Upper lobe of left lung (tissue), 6 donors: ENCODE measurements at regions not wholly inside any gene's neighbourhood (a gene's known extent, or its start where the extent isn't known, plus 50 kb on each side); places are given as distances from the start of the nearest gene placed in this dataset.

Experiments used
- ATAC-seq, 2 donors: fragments of 200-7000 bp; cut with Tn5 transposase; one replicate each; pipeline ENCODE4 v1.9.1; 2022; ENCODE audit warnings: mild to moderate bottlenecking in 2 of 2, moderate library complexity in 2 of 2; ENCODE audit not compliant: low FRiP score in 2 of 2
- DNase-seq, 2 donors: peaks; one replicate each; pipeline ENCODE4 v3.0.0-alpha.2; 2019 to 2020
- H3K27ac ChIP-seq, 4 donors: fragments of 200-600 bp; sonication (generic); one replicate each; pipeline ENCODE4 v1.5.1; 2016 to 2019
- H3K27me3 ChIP-seq, 4 donors: fragments of 200-600 bp; sonication (generic); one replicate each; pipeline ENCODE4 v1.5.1; 2017 to 2019
- H3K36me3 ChIP-seq, 4 donors: fragments of 200-600 bp; sonication (generic); one replicate each; pipeline ENCODE4 v1.5.1; 2016 to 2019
- H3K4me1 ChIP-seq, 4 donors: fragments of 200-600 bp; sonication (generic); one replicate each; pipeline ENCODE4 v1.5.1; 2018 to 2019
- H3K4me3 ChIP-seq, 4 donors: fragments of 200-600 bp; sonication (generic); one replicate each; pipeline ENCODE4 v1.5.1; 2017 to 2019; ENCODE audit warnings: mild to moderate bottlenecking in 2 of 4, moderate library complexity in 1 of 4
- H3K9me3 ChIP-seq, 4 donors: fragments of 200-600 bp; sonication (generic); one replicate each; pipeline ENCODE4 v1.5.1; 2018 to 2019
- CTCF ChIP-seq, 6 experiments: fragments of 450-650 bp in 4 of 6; fragments of 200-600 bp in 2 of 6; sonication (generic) in 2 of 6; IDR thresholded peaks; one replicate each; pipeline ENCODE4 v1.5.1; 2016 to 2019; ENCODE audit warnings: antibody characterized with exemption in 6 of 6
- EP300 ChIP-seq, 4 donors: sonication (generic); formaldehyde crosslinking; IDR thresholded peaks; one replicate each; pipeline ENCODE4 v1.5.1; 2017; ENCODE audit warnings: antibody characterized with exemption in 4 of 4, control low read depth in 2 of 4
- POLR2A ChIP-seq, 4 donors: fragments of 450-650 bp; IDR thresholded peaks; one replicate each; pipeline ENCODE4 v1.5.1; 2016 to 2017; ENCODE audit warnings: antibody characterized with exemption in 4 of 4, mild to moderate bottlenecking in 2 of 4
- POLR2AphosphoS5 ChIP-seq, 2 donors: sonication (generic); formaldehyde crosslinking; IDR thresholded peaks; one replicate each; pipeline ENCODE4 v1.5.1; 2017; ENCODE audit warnings: antibody characterized with exemption in 2 of 2
- WGBS, 2 donors: methylation state at CpG; one replicate each; pipeline ENCODE4 v1.1.5; 2017 to 2018; 5-methylcytosine and 5-hydroxymethylcytosine counted together
- donor health status: DM: no; HTN: no; CAD: no; lungs with moderate emphysema.
- donor health status: DM: no; HTN: yes; CAD: no; lungs with severe emphysema.

- no peak for ATAC-seq
- WGBS, 2 donors = 79 to 86% methylated on average over 3 of the region's 3 CpGs
These were observed 84.9 kb downstream of the ZC3H11B start for GRCh38 chr1:219527994-219528393.

GRCh38 chr1:219526074-219526473, 86.8 kb downstream of the ZC3H11B start:
- no peaks in the 10 kb centered on the region for H3K27me3 ChIP-seq
- H3K4me3 ChIP-seq = no peak overlapping the region
- TF ChIP-seq CTCF (IDR thresholded peaks at IDR 0.05) = no peak
- TF ChIP-seq POLR2AphosphoS5 (IDR thresholded peaks at IDR 0.05) = no peak
- no peak for TF ChIP-seq POLR2A (IDR thresholded peaks at IDR 0.05)
- TF ChIP-seq EP300 (IDR thresholded peaks at IDR 0.05) = no peak
- ATAC-seq (no peak), DNase-seq (no peak)
- no peak overlapping the region for H3K27ac ChIP-seq
- H3K9me3 ChIP-seq = no peaks in the 10 kb centered on the region
- WGBS, 2 donors = 82 to 88% methylated on average over 2 of the region's 2 CpGs
- H3K36me3 ChIP-seq = no peaks in the 10 kb centered on the region
- no peaks in the 10 kb centered on the region for H3K4me1 ChIP-seq

More at GRCh38 chr1:219527994-219528393, 84.9 kb downstream of the ZC3H11B start:
- TF ChIP-seq POLR2AphosphoS5 (IDR thresholded peaks at IDR 0.05) = no peak
- TF ChIP-seq POLR2A (IDR thresholded peaks at IDR 0.05) = no peak
- Histone ChIP-seq H3K4me1 (no peaks in the 10 kb centered on the region), H3K9me3 (no peaks in the 10 kb centered on the region), H3K27ac (no peak overlapping the region), H3K27me3 (no peaks in the 10 kb centered on the region), H3K36me3 (no peaks in the 10 kb centered on the region), H3K4me3 (no peak overlapping the region)
- DNase-seq = no peak

- Histone ChIP-seq H3K27ac (no peak overlapping the region), H3K4me1 (no peaks in the 10 kb centered on the region), H3K4me3 (no peak overlapping the region), H3K36me3 (no peaks in the 10 kb centered on the region), H3K9me3 (no peaks in the 10 kb centered on the region), H3K27me3 (no peaks in the 10 kb centered on the region)
- ATAC-seq (no peak), DNase-seq (no peak)
- 85 to 96% methylated on average over 2 of the region's 2 CpGs for WGBS, 2 donors
- TF ChIP-seq POLR2AphosphoS5 (IDR thresholded peaks at IDR 0.05) = no peak
- TF ChIP-seq POLR2A (IDR thresholded peaks at IDR 0.05) = no peak
- TF ChIP-seq EP300 (IDR thresholded peaks at IDR 0.05) = no peak
- TF ChIP-seq CTCF (IDR thresholded peaks at IDR 0.05) = no peak
These were observed 89.5 kb downstream of the ZC3H11B start for GRCh38 chr1:219523411-219523810.

- ATAC-seq (no peak), DNase-seq (no peak)
- Histone ChIP-seq H3K9me3 (no peaks in the 10 kb centered on the region), H3K4me3 (no peak overlapping the region), H3K27me3 (no peaks in the 10 kb centered on the region), H3K4me1 (no peaks in the 10 kb centered on the region), H3K36me3 (no peaks in the 10 kb centered on the region), H3K27ac (no peak overlapping the region)
- WGBS, 2 donors = 71 to 92% methylated on average over 1 of the region's 1 CpG
- TF ChIP-seq EP300 (IDR thresholded peaks at IDR 0.05) = peak in 1 of 4 donors; percentile 28
- no peak for TF ChIP-seq CTCF (IDR thresholded peaks at IDR 0.05)
- TF ChIP-seq POLR2AphosphoS5 (IDR thresholded peaks at IDR 0.05) = no peak
- no peak for TF ChIP-seq POLR2A (IDR thresholded peaks at IDR 0.05)
These were observed 91.6 kb downstream of the ZC3H11B start for GRCh38 chr1:219521325-219521724.

- WGBS, 2 donors = 89 to 95% methylated on average over 3 of the region's 3 CpGs
- H3K4me1 ChIP-seq = no peaks in the 10 kb centered on the region
These were observed 92.7 kb downstream of the ZC3H11B start for GRCh38 chr1:219520241-219520640.

More at GRCh38 chr1:219520241-219520640, 92.7 kb downstream of the ZC3H11B start:
- Histone ChIP-seq H3K36me3 (no peaks in the 10 kb centered on the region), H3K27ac (no peak overlapping the region), H3K4me3 (no peak overlapping the region), H3K27me3 (no peaks in the 10 kb centered on the region), H3K9me3 (no peaks in the 10 kb centered on the region)
- no peak for ATAC-seq
- DNase-seq = no peak
- no peak for TF ChIP-seq POLR2A (IDR thresholded peaks at IDR 0.05)
- no peak for TF ChIP-seq EP300 (IDR thresholded peaks at IDR 0.05)
- TF ChIP-seq CTCF (IDR thresholded peaks at IDR 0.05) = no peak
- TF ChIP-seq POLR2AphosphoS5 (IDR thresholded peaks at IDR 0.05) = no peak
